ENCODE measurements at regions not wholly inside any gene's neighbourhood (a gene's known extent, or its start where the extent isn't known, plus 50 kb on each side); places are given as distances from the start of the nearest gene placed in this dataset.

DNA sequence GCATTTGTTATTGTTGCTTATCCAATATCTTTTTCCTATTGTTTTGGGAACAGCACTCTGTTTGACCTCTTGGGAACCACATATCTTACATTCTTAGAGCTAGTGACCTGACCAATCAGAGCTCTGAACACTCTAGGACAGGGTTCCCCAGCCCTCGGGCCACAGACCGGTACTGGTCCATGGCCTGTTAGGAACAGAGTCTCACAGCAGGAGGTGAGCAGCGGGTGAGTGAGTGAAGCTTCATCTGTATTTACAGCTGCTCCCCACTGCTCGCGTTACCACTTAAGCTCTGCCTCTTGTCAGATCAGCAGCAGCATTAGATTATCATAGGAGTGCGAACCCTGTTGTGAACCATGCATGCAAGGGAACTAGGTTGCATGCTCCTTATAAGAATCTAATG lies 226.0 kb upstream of the TSHZ2 start:
- TF ChIP-seq POLR2AphosphoS5 (IDR thresholded peaks at IDR 0.05; ENCODE audit: low read depth, low read length), result no peak
- TF ChIP-seq POLR2A (IDR thresholded peaks at IDR 0.05; ENCODE audit: low read depth, low read length), result no peak

All from GM12892 (cell line).